COLO668 (cell line): ENCODE measurements at regions not wholly inside any gene's neighbourhood (a gene's known extent, or its start where the extent isn't known, plus 50 kb on each side); places are given as distances from the start of the nearest gene placed in this dataset.
A peak's percentile ranks its signal among the peaks of the same experiment; 100 is the strongest.
"Not testable (repeated sequence)": the region's sequence is repeated elsewhere in the genome, so short reads cannot be mapped to it uniquely, and the experiment has no call there.

ENCODE experiments used
- DNase-seq: peaks from one replicate; lab custom pipeline; 2025; ENCODE audit not compliant: unreplicated experiment; lab: John Stamatoyannopoulos, UW

DNA sequence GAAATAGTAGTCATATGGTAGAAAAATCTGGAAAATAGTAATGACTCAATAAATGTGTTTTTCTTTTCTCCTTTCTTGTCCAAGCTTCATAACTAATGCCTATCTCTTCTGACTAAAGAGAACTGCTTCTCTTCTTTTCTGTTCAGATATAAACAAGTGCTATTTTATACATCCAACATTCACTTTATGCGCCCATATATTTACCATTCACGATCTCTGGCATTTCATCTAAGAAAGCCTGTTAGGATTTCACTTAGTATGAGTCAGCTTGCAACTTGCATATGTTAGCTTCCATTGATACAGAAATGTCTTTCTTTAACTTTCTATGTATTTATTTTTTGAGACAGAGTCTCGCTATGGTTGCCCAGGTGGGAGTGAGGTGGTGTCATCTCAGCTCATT, 224.9 kb downstream of the VAPA start:
- no peak for DNase-seq

DNA sequence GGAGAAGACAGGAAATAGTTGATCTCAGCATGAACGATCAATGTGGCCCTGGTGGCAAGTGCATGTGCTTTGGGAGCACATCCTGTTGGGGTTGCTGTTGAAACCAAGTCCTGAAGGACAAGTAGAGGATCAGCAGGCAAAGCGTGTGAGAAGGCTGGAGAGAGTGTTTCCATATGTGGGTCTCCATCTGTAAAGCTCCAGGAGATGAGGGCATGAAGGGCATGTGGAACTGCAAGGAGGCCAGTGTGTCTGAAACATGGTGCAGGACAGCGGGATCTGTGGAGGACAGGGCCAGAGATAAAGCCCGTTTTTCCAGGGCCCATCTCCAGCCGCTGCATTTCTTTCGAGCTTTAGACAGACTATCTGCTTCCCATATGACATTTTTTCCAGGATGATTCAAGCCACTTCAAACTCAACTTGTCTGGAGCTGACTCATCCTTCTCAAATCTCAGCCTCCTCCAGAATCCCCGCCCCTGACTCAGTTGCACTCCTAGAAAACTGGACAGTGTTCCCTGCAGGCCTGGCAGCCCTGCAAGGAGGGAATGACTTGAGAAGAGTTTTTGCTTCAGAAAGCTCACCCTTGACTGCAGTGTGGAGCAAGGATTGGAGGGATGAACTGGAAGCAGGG, 226.1 kb downstream of the VAPA start:
- no peak for DNase-seq

DNA sequence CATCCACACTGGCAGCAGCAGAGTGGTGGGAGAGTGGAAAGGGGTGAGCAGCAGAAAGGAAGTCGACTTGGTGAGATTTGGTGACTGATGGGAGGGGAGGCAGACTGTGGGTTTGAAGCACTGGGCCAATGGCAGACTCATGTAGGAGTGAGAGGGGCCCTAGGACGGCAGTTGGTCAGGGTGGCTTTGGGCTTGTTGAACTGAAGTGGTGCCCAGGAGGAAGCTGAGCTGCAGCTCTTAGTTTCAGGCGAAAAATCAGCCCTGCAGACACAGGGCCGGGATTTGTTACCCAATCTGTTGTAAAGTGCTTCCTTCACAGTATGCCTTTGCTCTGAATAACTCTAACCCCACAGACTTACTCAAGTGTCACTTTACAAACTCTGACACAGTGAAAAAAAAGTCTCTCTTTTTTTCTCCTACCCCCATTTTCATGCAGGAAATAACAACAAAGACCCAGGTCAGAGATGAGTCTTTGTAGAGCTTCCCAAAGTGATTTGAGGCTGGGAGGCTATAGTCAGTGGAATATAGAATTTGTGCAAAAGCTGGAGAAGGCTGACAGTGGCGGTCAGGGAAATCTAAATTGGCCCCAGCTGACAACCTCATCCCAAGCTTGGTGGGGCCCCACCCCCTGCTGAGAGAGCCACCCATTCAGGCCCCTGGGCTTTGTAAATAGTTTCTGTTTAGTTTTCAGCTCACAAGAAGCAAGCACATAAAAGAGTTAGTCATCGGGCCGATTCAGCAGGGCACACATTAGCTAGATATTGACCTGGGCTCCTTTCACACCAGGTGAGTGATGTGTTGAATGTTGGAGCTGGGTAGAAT, 226.9 kb downstream of the VAPA start:
- peak; percentile 93 for DNase-seq

DNA sequence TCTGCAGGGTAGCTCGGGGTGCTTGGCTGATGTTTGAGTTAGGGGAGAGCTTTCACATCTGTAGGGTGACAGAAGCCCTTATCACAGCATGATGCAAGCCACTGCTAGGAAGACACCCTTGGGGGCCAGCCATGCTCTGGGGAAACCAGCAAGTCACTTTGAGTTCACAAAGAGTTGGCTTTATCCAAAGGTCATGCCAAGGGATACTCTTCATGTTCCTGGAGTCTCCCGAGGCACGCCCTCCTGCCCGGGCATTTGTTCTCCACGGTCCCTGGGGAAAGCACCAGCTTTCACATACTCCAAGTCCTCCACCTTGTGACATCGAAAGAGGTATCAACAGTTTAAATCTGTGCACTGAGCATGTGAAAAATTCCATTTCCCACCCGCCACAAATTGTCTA, 227.7 kb downstream of the VAPA start:
- peak; percentile 60 for DNase-seq

DNA sequence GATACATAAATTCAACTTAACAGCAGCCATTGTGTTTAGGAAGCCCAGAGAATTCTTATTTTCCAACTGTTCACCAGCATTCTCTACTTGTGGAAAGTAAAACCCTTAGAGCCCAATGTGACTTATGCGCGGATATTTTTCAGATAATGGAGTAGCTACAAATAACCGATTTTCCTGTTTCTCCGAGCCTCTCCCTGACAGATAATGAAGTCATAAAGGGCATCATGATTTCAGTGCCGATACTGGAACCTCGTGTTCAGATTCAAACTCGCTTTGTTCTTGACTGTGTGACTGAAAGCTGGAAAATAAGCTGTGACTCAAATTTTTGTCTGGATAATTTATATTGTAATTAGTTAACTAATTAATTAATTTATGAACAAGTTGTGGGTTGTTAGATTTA, 228.2 kb downstream of the VAPA start:
- DNase-seq, result no peak

DNA sequence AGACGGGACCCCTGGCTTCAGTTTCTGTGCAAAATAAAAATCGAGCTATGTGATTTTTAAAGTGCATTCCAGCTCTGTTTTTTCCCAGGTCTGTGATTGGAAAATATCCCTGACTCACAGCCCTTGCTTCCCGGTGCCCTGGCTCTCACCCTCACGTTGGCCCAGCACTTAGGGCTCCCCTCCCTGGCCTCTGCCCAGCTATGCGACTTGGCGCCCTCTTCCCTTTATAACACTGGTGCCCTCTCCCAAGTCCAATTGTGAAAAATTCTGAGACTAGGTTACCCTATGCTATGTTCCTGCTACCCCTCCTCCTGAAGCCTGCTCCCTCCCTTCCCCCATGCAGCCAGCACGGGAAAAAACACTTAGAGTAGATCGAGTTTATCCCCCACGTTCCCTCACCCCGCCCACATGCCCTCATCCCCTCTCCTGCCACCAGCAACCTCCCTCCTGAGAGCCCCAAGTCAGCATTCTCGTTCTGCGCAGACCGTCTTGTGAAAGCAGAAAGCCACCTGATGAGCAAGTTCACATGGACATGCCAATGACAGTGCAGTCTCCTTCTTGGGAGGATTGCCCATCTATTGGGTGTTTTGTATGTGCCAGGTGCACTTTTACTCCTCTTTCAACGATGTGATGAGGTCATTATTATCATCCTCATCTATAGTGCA, 228.8 kb downstream of the VAPA start:
- no peak for DNase-seq

DNA sequence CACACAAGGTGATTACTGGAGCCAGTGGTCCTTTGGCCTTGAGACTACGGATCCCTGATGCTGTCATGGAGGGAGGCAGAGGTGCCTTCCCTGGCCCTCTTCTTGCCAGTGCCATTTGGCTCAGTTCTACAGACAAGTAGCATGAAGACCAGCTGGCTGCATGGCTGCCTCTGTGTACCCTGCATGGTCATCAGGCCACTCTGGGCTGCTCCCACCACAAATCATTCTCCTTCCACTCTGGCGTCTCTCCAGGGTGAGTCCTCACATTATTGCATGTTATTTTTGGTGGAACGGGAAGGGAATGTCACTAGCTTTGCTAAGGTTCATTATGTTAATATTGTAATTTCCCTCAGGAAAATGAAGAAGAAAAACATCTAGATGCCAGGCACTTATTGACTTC, 229.8 kb downstream of the VAPA start:
- DNase-seq, result no peak

DNA sequence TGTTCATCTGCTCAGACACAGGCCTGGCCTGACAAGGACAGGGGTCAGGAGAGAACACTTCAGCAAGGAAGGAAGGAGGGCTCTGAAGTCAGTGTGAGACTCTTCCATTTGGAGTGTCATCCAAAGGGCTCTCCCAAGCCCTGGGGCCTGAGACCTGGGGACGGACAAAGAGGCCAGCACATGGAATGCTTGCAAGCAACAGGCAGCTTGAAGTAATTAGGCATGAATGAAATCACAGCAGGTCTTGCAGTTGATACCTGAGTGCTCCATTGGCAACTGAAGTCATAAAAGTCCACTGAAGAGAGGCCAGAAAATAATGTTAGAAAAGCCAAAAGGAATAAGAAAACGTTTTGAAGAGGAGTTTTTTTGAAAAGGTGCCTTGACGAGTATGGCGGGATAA, 231.7 kb downstream of the VAPA start:
- DNase-seq, result no peak

DNA sequence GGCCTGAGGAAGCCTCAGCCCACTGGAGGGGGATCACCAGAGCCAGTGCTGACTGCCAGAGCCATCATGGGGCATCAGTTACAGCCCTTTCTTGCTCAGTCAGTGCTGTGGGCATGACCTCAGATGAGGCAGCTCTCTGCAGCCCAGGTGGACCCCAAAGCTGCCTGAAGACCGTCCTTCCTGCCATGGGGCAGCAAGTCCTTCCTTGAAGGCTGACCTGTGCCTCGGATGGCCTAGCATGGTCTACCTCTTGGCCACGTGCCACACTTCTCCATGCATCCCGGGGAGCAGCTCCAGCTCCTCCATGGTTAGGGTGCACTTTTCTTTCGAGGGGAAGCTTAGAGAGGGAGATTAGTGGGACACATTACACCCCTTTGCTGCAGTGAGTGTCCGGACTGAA, 233.4 kb downstream of the VAPA start:
- DNase-seq, result no peak

DNA sequence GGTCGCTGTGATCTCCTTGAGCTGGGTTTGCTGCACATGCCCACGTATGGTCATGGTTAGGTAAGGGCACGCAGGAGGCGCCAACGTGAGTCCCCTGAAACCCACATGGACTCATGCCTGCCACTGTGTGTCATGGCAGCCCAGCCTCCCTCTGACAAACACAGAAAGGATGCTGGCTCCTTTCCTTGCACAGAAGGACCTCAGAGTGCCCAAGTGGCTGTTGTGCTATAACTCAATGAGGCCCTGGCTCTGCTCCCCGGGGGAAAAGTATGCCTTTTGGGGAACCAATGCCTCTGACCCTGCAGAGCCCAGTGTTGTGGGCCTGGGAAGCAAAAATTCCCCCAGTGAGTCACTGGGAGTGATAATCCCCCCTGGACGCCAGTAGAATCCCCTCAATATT, 233.9 kb downstream of the VAPA start:
- no peak for DNase-seq

DNA sequence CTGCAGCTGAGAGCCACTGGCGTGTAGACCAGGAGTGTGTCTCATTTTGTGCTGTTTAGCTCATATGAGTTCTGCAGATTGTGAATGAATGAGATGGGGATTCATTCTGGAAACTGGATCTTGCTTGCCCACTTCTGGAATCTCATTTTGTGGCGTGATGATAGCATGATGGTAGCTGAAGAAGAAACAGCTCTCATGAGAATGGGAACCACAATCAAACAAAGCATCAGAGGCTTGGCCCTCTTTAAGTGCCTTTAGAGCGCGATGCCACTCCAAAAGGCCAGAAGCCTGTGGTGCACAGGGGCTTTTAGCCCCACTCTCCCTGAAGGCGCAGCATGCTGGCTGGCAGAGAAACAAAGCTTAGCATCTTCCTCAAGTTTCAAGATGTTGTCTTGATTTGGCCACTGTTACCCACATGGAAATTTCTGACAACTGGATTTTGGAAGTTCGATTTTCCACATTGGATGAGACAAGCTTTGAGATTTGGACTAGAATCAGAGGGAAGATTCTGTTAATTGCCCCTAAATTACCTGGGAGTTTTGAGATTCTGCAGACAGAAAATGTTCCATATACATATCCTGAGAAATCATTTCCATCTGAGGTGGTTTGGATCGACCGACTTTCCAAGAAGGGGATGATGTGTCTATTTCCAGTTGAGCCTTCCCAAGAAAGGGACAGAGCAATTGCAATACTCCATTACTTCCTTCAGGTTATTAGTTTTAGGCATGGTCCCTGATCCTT, 234.5 kb downstream of the VAPA start:
- no peak for DNase-seq

DNA sequence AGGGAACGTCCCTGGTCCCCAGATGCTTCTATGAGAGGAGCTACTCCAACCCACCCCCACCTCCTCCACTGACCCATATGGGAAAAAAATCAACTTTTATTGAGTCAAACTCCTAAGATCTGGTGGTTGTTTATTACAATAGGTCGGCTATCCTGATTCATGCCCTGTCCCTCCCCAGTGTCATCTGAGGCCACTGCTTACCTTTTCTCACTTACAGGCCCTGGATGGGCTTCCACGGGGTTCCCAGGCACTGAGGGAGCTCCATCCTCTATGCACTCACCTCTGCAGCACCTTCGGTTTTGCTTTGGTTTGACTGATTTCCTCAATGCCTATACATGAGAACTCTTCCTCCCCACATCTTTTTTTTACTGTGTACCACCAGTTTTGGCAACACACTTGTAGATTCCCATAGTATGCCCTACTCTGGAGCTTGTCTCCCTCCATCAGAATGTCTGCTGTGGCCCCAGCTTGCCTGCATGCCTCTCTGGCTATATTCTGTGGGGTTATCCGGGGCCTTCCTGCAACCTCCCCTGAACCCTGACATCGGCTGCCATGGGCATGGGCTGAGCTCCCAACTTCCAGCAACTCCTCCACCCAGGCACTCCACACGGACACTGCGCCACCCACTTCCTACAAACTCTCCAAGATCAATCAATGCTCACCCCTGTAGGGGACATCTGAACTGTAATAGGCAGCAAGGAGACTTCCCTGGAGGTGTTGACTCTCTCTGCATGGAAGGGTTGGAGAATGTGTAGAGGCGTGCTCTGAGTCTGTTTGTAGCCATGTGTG, 236.1 kb downstream of the VAPA start:
- no peak for DNase-seq

DNA sequence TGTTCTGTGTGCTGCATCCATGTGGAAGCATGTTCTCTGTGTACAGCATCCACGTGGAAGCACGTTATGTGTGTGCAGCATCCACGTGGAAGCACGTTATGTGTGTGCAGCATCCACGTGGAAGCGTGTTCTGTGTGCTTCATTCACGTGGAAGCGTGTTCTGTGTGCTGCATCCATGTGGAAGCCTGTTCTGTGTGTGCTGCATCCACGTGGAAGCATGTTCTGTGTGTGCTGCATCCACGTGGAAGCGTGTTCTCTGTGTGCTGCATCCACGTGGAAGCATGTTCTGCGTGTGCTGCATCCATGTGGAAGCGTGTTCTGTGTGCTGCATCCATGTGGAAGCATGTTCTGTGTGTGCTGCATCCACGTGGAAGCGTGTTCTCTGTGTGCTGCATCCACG, 236.8 kb downstream of the VAPA start:
- not testable (repeated sequence) for DNase-seq

DNA sequence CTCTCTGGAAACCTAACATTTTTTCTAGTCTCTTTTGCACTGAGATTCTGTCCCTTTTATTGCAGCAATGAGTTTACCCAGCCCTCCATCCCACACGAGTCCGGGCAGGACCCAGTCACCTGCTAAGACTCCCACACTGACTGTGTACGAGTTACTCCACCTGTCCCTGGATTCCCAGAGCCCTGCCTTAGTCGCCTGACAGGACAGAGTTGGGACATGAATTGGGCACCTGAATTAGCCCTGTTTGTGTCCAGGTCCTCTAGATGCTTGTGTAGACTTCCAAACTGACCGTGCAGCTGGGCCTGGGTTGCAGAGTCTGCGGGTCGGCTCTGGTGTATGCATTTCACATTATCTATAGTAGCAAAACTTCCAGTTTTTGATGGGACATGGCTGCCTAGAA, 238.7 kb downstream of the VAPA start:
- no peak for DNase-seq

DNA sequence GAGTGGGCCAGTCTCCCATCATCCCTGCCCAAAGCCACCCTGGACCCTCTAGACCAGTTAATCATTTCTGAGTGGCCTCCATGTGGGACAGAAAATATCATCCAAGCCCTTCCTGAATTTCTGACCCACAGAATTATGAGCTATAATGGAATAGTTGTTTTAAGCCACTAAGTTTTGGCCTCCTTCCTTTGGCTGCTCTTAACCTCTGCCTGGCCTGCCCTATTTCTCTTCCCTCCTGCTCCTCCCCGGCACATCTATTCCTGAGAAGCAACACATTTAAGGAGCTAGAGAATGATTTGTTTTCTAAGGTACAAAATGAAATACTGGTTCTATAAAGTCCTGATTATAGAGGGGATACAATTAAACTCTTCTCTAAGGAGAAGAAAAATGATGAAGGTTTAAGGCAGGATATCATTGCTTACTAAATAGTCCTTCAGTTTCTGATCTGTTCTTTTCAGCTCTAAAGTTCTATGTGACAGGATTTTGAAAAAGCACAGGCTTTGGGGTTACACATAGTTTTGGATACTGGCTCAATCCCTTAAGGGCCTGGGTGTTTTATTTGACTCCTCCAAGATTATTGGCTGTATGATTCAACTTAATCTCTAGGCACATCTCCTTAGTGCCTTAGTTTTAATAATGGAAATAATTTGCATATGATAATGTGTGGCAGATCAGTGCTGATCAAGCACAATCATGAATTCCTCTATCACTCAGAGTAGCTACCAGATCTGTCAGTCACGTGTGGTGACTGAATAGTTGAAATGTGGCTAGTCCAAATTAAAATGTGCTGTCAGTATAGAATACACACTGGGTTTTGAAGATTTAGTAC, 240.3 kb downstream of the VAPA start:
- no peak for DNase-seq

DNA sequence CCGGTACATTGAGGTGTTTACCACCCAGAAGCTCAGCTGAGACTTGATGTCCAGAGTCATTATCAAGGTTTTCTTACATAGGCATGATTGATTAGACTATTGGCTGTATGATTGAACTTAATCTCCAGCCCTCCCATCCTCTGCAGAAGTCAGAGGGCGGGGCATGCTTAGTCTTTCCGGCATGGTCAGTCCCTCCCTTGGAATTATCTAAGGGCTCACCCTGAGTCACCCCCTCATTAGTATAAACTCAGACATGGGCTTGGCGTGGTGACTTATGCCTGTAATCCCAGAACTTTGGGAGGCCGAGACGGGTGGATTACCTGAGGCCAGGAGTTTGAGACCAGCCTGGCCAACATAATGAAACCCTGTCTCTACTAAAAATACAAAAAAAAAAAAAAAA, 243.9 kb downstream of the VAPA start:
- no peak for DNase-seq

DNA sequence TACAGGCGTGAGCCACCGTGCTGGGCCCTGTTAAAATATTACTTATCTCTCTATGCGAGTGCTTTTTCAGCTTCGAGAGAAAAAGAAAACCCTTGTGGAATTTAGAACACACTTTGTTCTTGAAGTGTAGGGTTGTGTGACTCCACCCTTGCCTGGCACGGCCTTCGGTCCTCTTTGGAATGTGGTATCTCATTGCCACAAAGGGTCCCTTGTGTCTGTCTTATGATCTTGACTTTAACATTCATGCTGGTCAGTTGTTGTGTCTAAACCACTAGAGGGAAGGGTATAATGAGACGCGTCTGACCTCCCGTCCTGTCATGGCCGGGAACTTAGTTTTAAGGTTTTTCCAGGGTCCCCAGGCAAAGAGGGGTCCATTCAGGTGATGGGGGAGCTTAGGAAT, 246.4 kb downstream of the VAPA start:
- no peak for DNase-seq

DNA sequence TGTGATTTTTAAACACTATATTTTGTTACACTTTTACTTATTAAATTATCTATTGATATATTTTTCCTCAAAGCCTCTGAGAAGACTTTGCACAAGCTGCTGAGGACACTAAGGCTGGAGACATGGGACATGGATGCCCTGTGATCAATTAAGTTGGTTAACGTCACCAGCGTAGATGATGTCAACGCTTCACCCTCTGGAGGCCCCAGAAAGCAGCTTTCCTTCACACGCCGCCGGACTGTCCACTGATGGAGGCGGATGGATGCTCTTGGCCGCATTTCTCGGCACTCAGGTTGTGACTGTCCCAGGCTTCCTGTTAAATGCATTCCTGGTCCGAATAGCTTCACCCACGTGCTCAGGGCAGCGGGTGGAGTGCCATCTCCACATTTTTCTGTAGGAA, 247.5 kb downstream of the VAPA start:
- DNase-seq, result no peak

DNA sequence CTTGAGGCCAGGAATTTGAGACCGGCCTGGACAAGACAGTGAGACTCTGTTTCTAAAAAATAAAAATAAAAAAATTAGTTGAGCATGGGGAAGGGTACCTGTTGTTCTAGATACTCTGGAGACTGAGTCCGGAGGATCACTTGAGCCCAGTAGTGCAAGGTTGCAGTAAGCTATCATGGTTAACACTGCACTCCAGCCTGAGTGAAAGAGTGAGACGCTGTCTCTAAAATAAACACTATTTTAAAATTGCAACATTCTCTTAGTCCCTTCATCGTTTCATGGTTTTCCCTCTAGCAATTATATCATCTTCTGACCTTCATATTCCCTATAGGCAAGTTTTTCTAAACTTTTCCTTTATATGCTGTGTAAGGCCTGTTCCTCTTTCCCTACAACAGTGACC, 248.5 kb downstream of the VAPA start:
- DNase-seq, result no peak
